ENCODE measurements at regions not wholly inside any gene's neighbourhood (a gene's known extent, or its start where the extent isn't known, plus 50 kb on each side); places are given as distances from the start of the nearest gene placed in this dataset.

GRCh38 chr9:17988489-17988888, 409.6 kb downstream of the SH3GL2 start:
- no peak for TF ChIP-seq CTCF (conservative IDR thresholded peaks at IDR 0.05)
- TF ChIP-seq ZFX (IDR thresholded peaks at IDR 0.05), result no peak

Data from C4-2B (cell line).